Psoas muscle (tissue), 7 donors: ENCODE measurements at regions not wholly inside any gene's neighbourhood (a gene's known extent, or its start where the extent isn't known, plus 50 kb on each side); places are given as distances from the start of the nearest gene placed in this dataset.

Experiments used
- ATAC-seq, 4 donors: fragments of 200-7000 bp; cut with Tn5 transposase; one replicate each; pipeline ENCODE4 v1.9.1; 2020; ENCODE audit warnings: moderate library complexity in 3 of 4, mild to moderate bottlenecking in 2 of 4
- DNase-seq, 2 donors: peaks; one replicate each; pipeline ENCODE4 v3.0.0-alpha.2; 2020
- H3K27ac ChIP-seq: fragments of 200-600 bp; one replicate; pipeline ENCODE4 v1.8.0; 2022
- H3K27me3 ChIP-seq, 3 donors: fragments of 200-600 bp in 1 of 3; one replicate each; pipeline versions ENCODE4 v1.6.1 to v1.8.0; 2013 to 2022; ENCODE audit warnings: low read length in 2 of 3, mild to moderate bottlenecking in 2 of 3, moderate library complexity in 1 of 3; ENCODE audit not compliant: insufficient read depth in 3 of 3
- H3K36me3 ChIP-seq, 2 donors: fragments of 200-600 bp in 1 of 2; one replicate each; pipeline versions ENCODE4 v1.6.1 to v1.8.0; 2013 to 2022; ENCODE audit warnings: low read depth in 1 of 2, mild to moderate bottlenecking in 1 of 2, moderate library complexity in 1 of 2; ENCODE audit not compliant: insufficient read depth in 1 of 2
- H3K4me1 ChIP-seq: fragments of 200-600 bp; one replicate; pipeline ENCODE4 v1.8.0; 2022
- H3K4me3 ChIP-seq: fragments of 200-600 bp; one replicate; pipeline ENCODE4 v1.8.0; 2022; ENCODE audit warnings: mild to moderate bottlenecking
- H3K9me3 ChIP-seq: fragments of 200-600 bp; one replicate; pipeline ENCODE4 v1.8.0; 2022
- CTCF ChIP-seq: fragments of 200-600 bp; IDR thresholded peaks from one replicate; pipeline ENCODE4 v1.8.0; 2022; ENCODE audit warnings: antibody characterized with exemption
- WGBS, 3 donors: extraction: QIAGEN DNeasy Blood & Tissue Kit; methylation state at CpG; one replicate each; pipeline versions ENCODE4 v1.1.6 to v1.1.7; 2013; 5-methylcytosine and 5-hydroxymethylcytosine counted together
- intact Hi-C, 2 donors: fragments of 100-400 bp; cut with DNase I; formaldehyde crosslinking; loops; one replicate each; pipeline versions ENCODE4 v1.11.0 to v1.14.2; 2022
- donor health status: healthy with polysubstance abuse.
- donor health status: DM: no; HTN: no; CAD: no; lungs with moderate emphysema.
- donor health status: Bipolar disorder and iron deficiency.
- donor health status: healthy.
- donor health status: DM: yes; HTN: yes; CAD: no.
- donor health status: DM: no; HTN: no; CAD: no.
- donor health status: DM: yes; HTN: yes; CAD: no.

DNA sequence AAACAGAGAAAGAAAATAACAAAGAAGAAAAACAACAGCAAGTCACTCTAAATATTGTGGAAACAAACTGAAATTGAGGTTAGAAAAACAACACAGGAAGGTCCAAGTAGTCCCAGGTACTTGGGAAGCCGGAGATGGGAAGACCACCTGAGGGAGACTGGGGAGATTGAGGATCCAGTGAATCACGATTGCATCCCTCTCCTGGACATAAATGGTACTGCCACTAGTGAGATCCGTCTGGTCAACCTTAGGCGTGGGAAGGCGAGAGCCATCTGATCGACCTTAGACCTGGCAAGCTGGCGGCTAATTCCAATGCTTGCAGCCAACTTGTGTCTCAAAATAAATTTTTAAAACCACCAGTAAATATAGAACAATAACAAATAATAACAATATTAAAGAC, 81.9 kb downstream of the ZNF726 start:
- H3K36me3 ChIP-seq, result no peaks in the 10 kb centered on the region
- no peak overlapping the region for H3K27ac ChIP-seq
- TF ChIP-seq CTCF, result no peak
- peaks cover 4% of the 10 kb centered on the region for H3K9me3 ChIP-seq
- H3K27me3 ChIP-seq, result no peaks in the 10 kb centered on the region
- no peak overlapping the region for H3K4me3 ChIP-seq
- ATAC-seq, result no peak
- H3K4me1 ChIP-seq, result no peaks in the 10 kb centered on the region
- 58 to 69% (median 67%) methylated on average over 7 of the region's 7 CpGs for WGBS, 3 donors
- no peak for DNase-seq
- intact Hi-C loops, result no loop called here

- Histone ChIP-seq H3K27ac (no peak overlapping the region), H3K9me3 (peaks cover 4% of the 10 kb centered on the region), H3K36me3 (no peaks in the 10 kb centered on the region), H3K4me1 (no peaks in the 10 kb centered on the region), H3K27me3 (no peaks in the 10 kb centered on the region), H3K4me3 (no peak overlapping the region)
- WGBS, 3 donors, result 58 to 66% (median 63%) methylated on average over 2 of the region's 2 CpGs
- intact Hi-C loops, result no loop called here
- ATAC-seq (no peak), DNase-seq (no peak)
- no peak for TF ChIP-seq CTCF
These were observed 83.9 kb downstream of the ZNF726 start for GRCh38 chr19:23998568-23998967.

DNA sequence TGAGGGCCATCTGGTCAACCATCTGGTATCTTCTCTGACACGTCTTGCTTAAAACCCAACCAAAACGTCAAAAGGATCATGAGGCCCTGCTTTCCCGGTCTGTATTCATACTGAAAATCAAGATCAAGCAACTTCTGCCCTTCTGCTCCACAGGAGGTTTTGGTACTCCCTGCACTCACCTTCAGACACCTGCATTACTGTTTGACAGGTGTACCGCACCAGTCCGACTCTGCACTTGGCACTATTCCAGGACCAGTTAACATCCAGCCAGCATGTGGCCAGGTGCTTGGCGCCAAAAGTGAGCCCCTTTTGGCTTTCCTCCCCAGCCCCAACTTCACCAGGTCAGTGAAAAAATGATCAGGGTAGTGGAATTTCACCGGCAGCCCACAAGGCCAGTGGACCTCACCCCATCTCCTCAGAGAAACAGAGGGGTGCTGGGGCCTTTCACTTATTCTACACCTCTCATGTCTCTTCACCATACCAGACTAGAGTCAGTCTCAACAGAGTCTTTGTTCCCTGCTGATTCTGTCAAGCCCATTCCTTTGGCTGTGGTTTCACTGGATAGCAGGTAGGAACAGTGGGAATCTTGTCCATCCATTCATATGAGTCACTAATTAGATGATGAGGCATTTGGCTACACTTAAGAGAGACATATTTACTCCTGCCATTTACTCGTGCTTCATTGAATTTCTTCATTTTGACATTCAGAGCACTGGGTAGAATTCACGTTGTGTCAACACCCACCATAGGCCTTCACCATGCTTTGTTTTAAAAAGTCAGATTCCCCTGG, 85.3 kb downstream of the ZNF726 start:
- Histone ChIP-seq H3K4me3 (no peak overlapping the region), H3K27ac (no peak overlapping the region), H3K36me3 (no peaks in the 10 kb centered on the region), H3K9me3 (peaks cover 4% of the 10 kb centered on the region), H3K4me1 (no peaks in the 10 kb centered on the region), H3K27me3 (no peaks in the 10 kb centered on the region)
- DNase-seq (no peak), ATAC-seq (no peak)
- intact Hi-C loops, result no loop called here
- WGBS, 3 donors, result 84 to 86% (median 85%) methylated on average over 9 of the region's 9 CpGs
- TF ChIP-seq CTCF, result no peak

GRCh38 chr19:24000656-24001055, 86.0 kb downstream of the ZNF726 start:
- intact Hi-C loops, result no loop called here
- WGBS, 3 donors, result 93 to 100% (median 99%) methylated on average over 2 of the region's 2 CpGs
- no peaks in the 10 kb centered on the region for H3K4me1 ChIP-seq
- DNase-seq (no peak), ATAC-seq (no peak)
- no peaks in the 10 kb centered on the region for H3K36me3 ChIP-seq
- no peak overlapping the region for H3K27ac ChIP-seq
- H3K9me3 ChIP-seq, result peaks cover 4% of the 10 kb centered on the region
- no peak overlapping the region for H3K4me3 ChIP-seq
- no peaks in the 10 kb centered on the region for H3K27me3 ChIP-seq
- no peak for TF ChIP-seq CTCF
